GM12874 (cell line): ENCODE measurements at regions not wholly inside any gene's neighbourhood (a gene's known extent, or its start where the extent isn't known, plus 50 kb on each side); places are given as distances from the start of the nearest gene placed in this dataset.

ENCODE experiments used
- CTCF ChIP-seq: IDR thresholded peaks from 2 replicates; pipeline ENCODE4 v1.5.1; 2011; ENCODE audit warnings: low read depth, mild to moderate bottlenecking, control low read depth, low read length, moderate library complexity; ENCODE audit not compliant: insufficient read depth

- TF ChIP-seq CTCF, result no peak
These were observed 223.2 kb upstream of the NFIA start for GRCh38 chr1:60859111-60859510.

GRCh38 chr1:60857851-60858250 lies 224.5 kb upstream of the NFIA start:
- TF ChIP-seq CTCF, result no peak

GRCh38 chr1:60850084-60850483 lies 232.3 kb upstream of the NFIA start:
- TF ChIP-seq CTCF, result no peak

GRCh38 chr1:60849401-60849800 lies 233.0 kb upstream of the NFIA start:
- TF ChIP-seq CTCF, result no peak

GRCh38 chr1:60848583-60849188 lies 233.7 kb upstream of the NFIA start:
- peak; percentile 30; the same call in 1 of the 2 replicates for TF ChIP-seq CTCF

GRCh38 chr1:60847855-60848582 lies 234.3 kb upstream of the NFIA start:
- no peak for TF ChIP-seq CTCF

GRCh38 chr1:60847391-60847790 lies 235.0 kb upstream of the NFIA start:
- TF ChIP-seq CTCF, result no peak
